D721Med (cell line): ENCODE measurements at regions not wholly inside any gene's neighbourhood (a gene's known extent, or its start where the extent isn't known, plus 50 kb on each side); places are given as distances from the start of the nearest gene placed in this dataset.
"Not testable (repeated sequence)": the region's sequence is repeated elsewhere in the genome, so short reads cannot be mapped to it uniquely, and the experiment has no call there.

Experiments used
- DNase-seq: peaks from one replicate; pipeline ENCODE4 v3.0.0; 2011; ENCODE audit warnings: low spot score; ENCODE audit not compliant: insufficient read length
- FAIRE-seq: peaks from 2 replicates; lab custom pipeline; 2011; peaks lifted over from hg19 to GRCh38; lab: Jason Lieb, UNC
- CTCF ChIP-seq: IDR thresholded peaks from 2 replicates; pipeline ENCODE4 v1.5.1; 2012; ENCODE audit warnings: mild to moderate bottlenecking, control low read depth; ENCODE audit not compliant: insufficient read depth; ENCODE audit errors: missing control alignments

GRCh38 chr1:147348592-147348991 lies 106.1 kb downstream of the CHD1L start:
- not testable (repeated sequence) for DNase-seq, FAIRE-seq

GRCh38 chr1:147349533-147349932 lies 107.0 kb downstream of the CHD1L start:
- DNase-seq (no peak), FAIRE-seq (no peak)
- TF ChIP-seq CTCF = no peak

GRCh38 chr1:147351140-147351835 lies 108.8 kb downstream of the CHD1L start:
- no peak for TF ChIP-seq CTCF
- FAIRE-seq (no peak), DNase-seq (no peak)

GRCh38 chr1:147377263-147378246 lies 135.1 kb downstream of the CHD1L start:
- FAIRE-seq = no peak
- TF ChIP-seq CTCF = no peak
- DNase-seq = no peak

- DNase-seq (no peak), FAIRE-seq (no peak)
- TF ChIP-seq CTCF = no peak
Observed at GRCh38 chr1:147379889-147380288, 137.4 kb downstream of the CHD1L start.

- no peak for DNase-seq
- TF ChIP-seq CTCF = no peak
- no peak for FAIRE-seq
Observed at GRCh38 chr1:147384804-147385203, 142.3 kb downstream of the CHD1L start.

- no peak for FAIRE-seq
- DNase-seq = no peak
- no peak for TF ChIP-seq CTCF
Observed at GRCh38 chr1:147388969-147389368, 146.5 kb downstream of the CHD1L start.
